Ovary (tissue), 7 donors: ENCODE measurements at regions not wholly inside any gene's neighbourhood (a gene's known extent, or its start where the extent isn't known, plus 50 kb on each side); places are given as distances from the start of the nearest gene placed in this dataset.
"Not testable (repeated sequence)": the region's sequence is repeated elsewhere in the genome, so short reads cannot be mapped to it uniquely, and the experiment has no call there.

ENCODE experiments used
- DNase-seq, 5 donors: peaks; one replicate each; pipeline ENCODE4 v3.0.0-alpha.2; 2019 to 2020
- H3K27ac ChIP-seq, 2 donors: fragments of 200-600 bp; one replicate each; pipeline versions ENCODE4 v1.5.1 to v1.8.0; 2019 to 2022
- H3K27me3 ChIP-seq: fragments of 200-600 bp; one replicate; pipeline ENCODE4 v1.8.0; 2022
- H3K36me3 ChIP-seq: fragments of 200-600 bp; sonication (generic); one replicate; pipeline ENCODE4 v1.5.1; 2019
- H3K4me1 ChIP-seq: one replicate; pipeline ENCODE4 v1.8.1; 2013; ENCODE audit warnings: mild to moderate bottlenecking, moderate library complexity; ENCODE audit not compliant: insufficient read depth
- H3K4me3 ChIP-seq: fragments of 200-600 bp; sonication (generic); one replicate; pipeline ENCODE4 v1.5.1; 2017
- H3K9me3 ChIP-seq, 2 donors: fragments of 200-600 bp in 1 of 2; sonication (generic) in 1 of 2; one replicate each; pipeline versions ENCODE4 v1.5.1 to v1.8.1; 2013 to 2019; ENCODE audit warnings: mild to moderate bottlenecking in 1 of 2, moderate library complexity in 1 of 2
- EP300 ChIP-seq: sonication (generic); formaldehyde crosslinking; IDR thresholded peaks from one replicate; pipeline ENCODE4 v1.6.1; 2017; ENCODE audit warnings: antibody characterized with exemption
- POLR2A ChIP-seq: fragments of 450-650 bp; IDR thresholded peaks from one replicate; pipeline ENCODE4 v1.6.1; 2017; ENCODE audit warnings: antibody characterized with exemption, mild to moderate bottlenecking, moderate library complexity
- WGBS, 3 donors: extraction: QIAGEN DNeasy Blood & Tissue Kit in 1 of 3; methylation state at CpG; one replicate each; pipeline versions ENCODE4 v1.1.5 to v1.1.7; 2013 to 2017; 5-methylcytosine and 5-hydroxymethylcytosine counted together
- intact Hi-C, 4 donors: fragments of 100-400 bp; cut with DNase I; formaldehyde crosslinking; loops; one replicate each; pipeline versions ENCODE4 v1.11.0 to v1.15.1; 2022 to 2023
- TF ChIP-seq, protein P1 (sequence below), 3 donors: fragments of 450-650 bp in 2 of 3; fragments of 200-600 bp in 1 of 3; IDR thresholded peaks; one replicate each; pipeline versions ENCODE4 v1.5.1 to v1.8.0; 2016 to 2022; ENCODE audit warnings: antibody characterized with exemption in 3 of 3, mild to moderate bottlenecking in 1 of 3
- donor health status: DM: no; HTN: no; CAD: no; lungs with moderate emphysema.
- donor health status: DM: no; HTN: no; CAD: no.
- donor health status: Bipolar disorder and iron deficiency.
- donor health status: DM: no; HTN: no; CAD: no.
- donor health status: DM: yes; HTN: yes; CAD: no.

DNA sequence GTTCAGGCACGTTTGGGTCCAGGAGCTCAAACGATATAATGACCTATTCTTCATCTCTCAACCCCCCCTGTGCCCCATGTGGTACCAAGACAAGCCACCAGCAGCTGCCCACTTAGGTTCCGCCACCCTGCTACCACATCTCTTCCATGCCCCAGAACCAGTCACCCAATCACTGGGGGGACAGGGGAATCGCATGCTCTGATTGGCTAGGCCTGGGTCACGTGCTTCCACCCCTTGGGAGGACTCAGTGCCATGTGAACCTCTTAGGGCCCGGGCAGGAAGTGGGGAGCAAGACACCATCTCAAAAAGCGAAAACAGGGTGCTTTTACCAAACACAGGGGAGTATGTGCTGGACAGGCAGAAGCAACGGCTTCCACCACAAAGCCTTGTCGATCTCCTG is 91.3 kb downstream of the KATNIP start:
- no peaks in the 10 kb centered on the region for H3K27me3 ChIP-seq
- DNase-seq, result no peak
- no peak overlapping the region for H3K4me3 ChIP-seq
- no peaks in the 10 kb centered on the region for H3K9me3 ChIP-seq
- no peaks in the 10 kb centered on the region for H3K36me3 ChIP-seq
- no peaks in the 10 kb centered on the region for H3K4me1 ChIP-seq
- TF ChIP-seq POLR2A, result no peak
- TF ChIP-seq, protein P1, sequence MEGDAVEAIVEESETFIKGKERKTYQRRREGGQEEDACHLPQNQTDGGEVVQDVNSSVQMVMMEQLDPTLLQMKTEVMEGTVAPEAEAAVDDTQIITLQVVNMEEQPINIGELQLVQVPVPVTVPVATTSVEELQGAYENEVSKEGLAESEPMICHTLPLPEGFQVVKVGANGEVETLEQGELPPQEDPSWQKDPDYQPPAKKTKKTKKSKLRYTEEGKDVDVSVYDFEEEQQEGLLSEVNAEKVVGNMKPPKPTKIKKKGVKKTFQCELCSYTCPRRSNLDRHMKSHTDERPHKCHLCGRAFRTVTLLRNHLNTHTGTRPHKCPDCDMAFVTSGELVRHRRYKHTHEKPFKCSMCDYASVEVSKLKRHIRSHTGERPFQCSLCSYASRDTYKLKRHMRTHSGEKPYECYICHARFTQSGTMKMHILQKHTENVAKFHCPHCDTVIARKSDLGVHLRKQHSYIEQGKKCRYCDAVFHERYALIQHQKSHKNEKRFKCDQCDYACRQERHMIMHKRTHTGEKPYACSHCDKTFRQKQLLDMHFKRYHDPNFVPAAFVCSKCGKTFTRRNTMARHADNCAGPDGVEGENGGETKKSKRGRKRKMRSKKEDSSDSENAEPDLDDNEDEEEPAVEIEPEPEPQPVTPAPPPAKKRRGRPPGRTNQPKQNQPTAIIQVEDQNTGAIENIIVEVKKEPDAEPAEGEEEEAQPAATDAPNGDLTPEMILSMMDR (IDR thresholded peaks at IDR 0.05), result no peak
- no peak for TF ChIP-seq EP300
- WGBS, 3 donors, result 92 to 94% (median 93%) methylated on average over 9 of the region's 9 CpGs
- no peak overlapping the region for H3K27ac ChIP-seq
- intact Hi-C loops, result no loop called here

DNA sequence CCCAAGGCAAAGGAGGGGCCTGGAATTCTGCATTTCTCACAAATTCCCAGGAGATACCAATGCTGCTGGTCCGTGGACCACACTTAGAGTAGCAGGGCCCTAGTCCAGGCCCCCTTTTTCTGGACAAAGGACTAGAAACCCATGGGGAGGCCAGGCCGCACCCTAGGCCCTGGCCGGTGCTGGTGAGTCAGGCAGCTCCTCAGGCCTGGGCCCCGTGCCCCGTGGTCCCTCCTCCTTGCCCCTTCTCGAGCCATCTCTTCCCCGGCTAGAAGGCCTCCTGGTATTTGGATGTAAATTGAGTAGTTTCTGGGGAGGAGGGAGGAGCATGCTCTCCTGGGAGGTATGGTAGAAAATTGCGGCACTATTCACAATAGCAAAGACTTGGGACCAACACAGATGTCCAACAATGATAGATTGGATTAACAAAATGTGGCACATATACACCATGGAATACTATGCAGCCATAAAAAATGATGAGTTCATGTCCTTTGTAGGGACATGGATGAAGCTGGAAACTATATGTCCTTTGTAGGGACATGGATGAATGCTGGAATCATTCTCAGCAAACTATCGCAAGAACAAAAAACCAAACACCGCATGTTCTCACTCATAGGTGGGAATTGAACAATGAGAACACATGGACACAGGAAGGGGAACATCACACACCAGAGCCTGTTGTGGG is 91.9 kb downstream of the KATNIP start:
- H3K36me3 ChIP-seq, DNase-seq, H3K9me3 ChIP-seq, H3K27ac ChIP-seq, H3K27me3 ChIP-seq, H3K4me1 ChIP-seq, intact Hi-C loops, H3K4me3 ChIP-seq: not testable (repeated sequence)
- 94 to 96% (median 94%) methylated on average over 10 of the region's 10 CpGs for WGBS, 3 donors

DNA sequence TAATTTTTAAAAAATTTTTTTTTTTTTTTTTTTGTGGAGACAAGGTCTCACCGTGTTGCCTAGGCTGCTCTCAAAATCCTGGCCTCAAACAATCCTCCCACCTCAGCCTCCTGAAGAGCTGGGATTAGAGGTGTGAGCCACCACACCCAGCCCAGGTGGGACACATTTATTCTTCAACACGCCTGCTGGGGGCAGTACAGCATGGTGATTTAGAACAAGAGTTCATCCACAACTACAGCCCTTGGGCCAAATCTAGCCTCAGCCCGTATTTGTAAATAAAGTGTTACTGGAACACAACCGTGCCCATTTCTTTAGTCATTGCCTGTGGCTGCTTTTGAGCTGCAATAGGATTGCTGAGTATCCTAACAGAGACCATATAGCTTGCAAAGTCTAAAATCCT is 92.8 kb downstream of the KATNIP start:
- no peaks in the 10 kb centered on the region for H3K27me3 ChIP-seq
- 76 to 83% (median 77%) methylated on average over 4 of the region's 4 CpGs for WGBS, 3 donors
- intact Hi-C loops, result no loop called here

DNA sequence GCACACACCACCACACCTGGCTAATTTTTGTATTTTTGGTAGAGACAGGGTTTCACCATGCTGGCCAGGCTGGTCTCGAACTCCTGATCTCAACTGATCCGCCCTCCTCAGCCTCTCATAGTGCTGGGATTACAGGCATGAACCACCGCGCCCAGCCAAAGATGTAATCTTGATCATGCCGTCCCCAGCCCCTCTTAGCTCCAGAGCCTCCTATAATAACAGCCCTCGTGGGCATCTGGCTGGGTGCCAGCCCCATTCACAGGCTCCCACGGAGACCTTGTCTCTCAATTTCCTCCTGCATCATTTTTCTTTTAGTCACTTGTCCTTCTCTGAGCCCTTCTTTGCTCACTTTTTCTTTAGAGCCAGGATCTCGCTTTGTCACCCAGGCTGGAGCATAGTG is 94.2 kb downstream of the KATNIP start:
- WGBS, 3 donors, result 79 to 81% (median 81%) methylated on average over 8 of the region's 8 CpGs
- Histone ChIP-seq H3K36me3 (no peaks in the 10 kb centered on the region), H3K9me3 (no peaks in the 10 kb centered on the region), H3K4me3 (no peak overlapping the region), H3K27ac (no peak overlapping the region), H3K27me3 (no peaks in the 10 kb centered on the region), H3K4me1 (no peaks in the 10 kb centered on the region)
- DNase-seq, result no peak
- intact Hi-C loops, result loop anchor here in 1 of 4 donors (1.0 kb wide), 1 partner anchor 45 kb away; no protein-coding TSS in a partner anchor
- TF ChIP-seq, protein P1 (IDR thresholded peaks at IDR 0.05), result no peak
- TF ChIP-seq POLR2A (no peak), EP300 (no peak)

More for the DNA sequence above, 92.8 kb downstream of the KATNIP start:
- no peaks in the 10 kb centered on the region for H3K9me3 ChIP-seq
- DNase-seq, result no peak
- TF ChIP-seq POLR2A (no peak), EP300 (no peak)
- TF ChIP-seq, protein P1 (IDR thresholded peaks at IDR 0.05), result no peak
- no peaks in the 10 kb centered on the region for H3K36me3 ChIP-seq
- no peak overlapping the region for H3K4me3 ChIP-seq
- H3K27ac ChIP-seq, result no peak overlapping the region
- H3K4me1 ChIP-seq, result no peaks in the 10 kb centered on the region

GRCh38 chr16:27645396-27645795 is 95.5 kb downstream of the KATNIP start:
- 96 to 99% (median 97%) methylated on average over 5 of the region's 5 CpGs for WGBS, 3 donors

More at GRCh38 chr16:27645396-27645795, 95.5 kb downstream of the KATNIP start:
- no peak overlapping the region for H3K4me3 ChIP-seq
- no peaks in the 10 kb centered on the region for H3K9me3 ChIP-seq
- TF ChIP-seq, protein P1 (IDR thresholded peaks at IDR 0.05), result no peak
- TF ChIP-seq POLR2A (no peak), EP300 (no peak)
- H3K36me3 ChIP-seq, result no peaks in the 10 kb centered on the region
- H3K27me3 ChIP-seq, result no peaks in the 10 kb centered on the region
- intact Hi-C loops, result no loop called here
- H3K27ac ChIP-seq, result no peak overlapping the region
- no peak for DNase-seq
- H3K4me1 ChIP-seq, result peaks cover 2% of the 10 kb centered on the region
